Adrenal gland (tissue), 5 donors: ENCODE measurements at regions not wholly inside any gene's neighbourhood (a gene's known extent, or its start where the extent isn't known, plus 50 kb on each side); places are given as distances from the start of the nearest gene placed in this dataset.

Experiments used
- POLR2A ChIP-seq, 2 donors: fragments of 450-650 bp; IDR thresholded peaks; one replicate each; pipeline ENCODE4 v1.6.1; 2017; ENCODE audit warnings: antibody characterized with exemption in 2 of 2, mild to moderate bottlenecking in 2 of 2, moderate library complexity in 1 of 2
- TF ChIP-seq, protein P1 (sequence below), 6 experiments: fragments of 450-650 bp in 4 of 6; fragments of 200-600 bp in 2 of 6; sonication (generic) in 1 of 6; IDR thresholded peaks; 1 replicate in 5 of 6; 2 replicates in 1 of 6; pipeline versions ENCODE4 v1.5.1 to v1.8.0; 2016 to 2021; ENCODE audit warnings: antibody characterized with exemption in 6 of 6, mild to moderate bottlenecking in 2 of 6, moderate library complexity in 1 of 6
- donor health status: DM: no; HTN: no; CAD: no.

DNA sequence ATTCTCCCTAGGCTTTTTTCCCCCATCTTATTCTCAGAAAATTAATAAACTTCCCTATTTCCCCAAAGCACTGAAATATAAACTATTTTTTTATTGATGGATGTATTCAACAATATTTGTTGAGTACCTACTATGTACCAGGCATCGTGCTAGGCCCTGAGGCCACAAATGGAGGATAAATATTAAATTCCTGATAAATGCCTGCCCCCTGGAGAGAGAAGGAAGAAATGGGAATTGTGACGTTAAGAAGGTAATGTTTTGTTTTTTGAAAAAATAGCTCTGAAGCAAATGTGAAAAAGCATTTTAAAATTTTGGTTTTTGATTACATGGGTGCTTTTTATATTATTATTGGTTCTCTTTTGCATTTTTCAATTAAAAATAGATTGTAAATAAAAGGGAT lies 60.5 kb upstream of the DPT start:
- TF ChIP-seq, protein P1, sequence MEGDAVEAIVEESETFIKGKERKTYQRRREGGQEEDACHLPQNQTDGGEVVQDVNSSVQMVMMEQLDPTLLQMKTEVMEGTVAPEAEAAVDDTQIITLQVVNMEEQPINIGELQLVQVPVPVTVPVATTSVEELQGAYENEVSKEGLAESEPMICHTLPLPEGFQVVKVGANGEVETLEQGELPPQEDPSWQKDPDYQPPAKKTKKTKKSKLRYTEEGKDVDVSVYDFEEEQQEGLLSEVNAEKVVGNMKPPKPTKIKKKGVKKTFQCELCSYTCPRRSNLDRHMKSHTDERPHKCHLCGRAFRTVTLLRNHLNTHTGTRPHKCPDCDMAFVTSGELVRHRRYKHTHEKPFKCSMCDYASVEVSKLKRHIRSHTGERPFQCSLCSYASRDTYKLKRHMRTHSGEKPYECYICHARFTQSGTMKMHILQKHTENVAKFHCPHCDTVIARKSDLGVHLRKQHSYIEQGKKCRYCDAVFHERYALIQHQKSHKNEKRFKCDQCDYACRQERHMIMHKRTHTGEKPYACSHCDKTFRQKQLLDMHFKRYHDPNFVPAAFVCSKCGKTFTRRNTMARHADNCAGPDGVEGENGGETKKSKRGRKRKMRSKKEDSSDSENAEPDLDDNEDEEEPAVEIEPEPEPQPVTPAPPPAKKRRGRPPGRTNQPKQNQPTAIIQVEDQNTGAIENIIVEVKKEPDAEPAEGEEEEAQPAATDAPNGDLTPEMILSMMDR (IDR thresholded peaks at IDR 0.05), result no peak
- TF ChIP-seq POLR2A (IDR thresholded peaks at IDR 0.05), result no peak
